CD14-positive monocyte (primary cell): ENCODE measurements at regions not wholly inside any gene's neighbourhood (a gene's known extent, or its start where the extent isn't known, plus 50 kb on each side); places are given as distances from the start of the nearest gene placed in this dataset.

Source experiments
- DNase-seq, 3 donors: peaks; one replicate each; pipeline ENCODE4 v3.0.0-alpha.2; 2011 to 2022
- H2AFZ ChIP-seq: 2 replicates; pipeline ENCODE4 v1.6.0; 2012; ENCODE audit warnings: mild to moderate bottlenecking, low read depth, low read length, inconsistent platforms; ENCODE audit not compliant: insufficient read depth, poor library complexity, severe bottlenecking
- H3K27ac ChIP-seq, 2 donors: 1 replicate in 1 of 2; 2 replicates in 1 of 2; pipeline ENCODE4 v1.5.1; 2012 to 2013; ENCODE audit warnings: low read length in 2 of 2, control low read depth in 1 of 2, inconsistent platforms in 1 of 2, low read depth in 1 of 2, mild to moderate bottlenecking in 1 of 2
- H3K27me3 ChIP-seq, 2 donors: one replicate each; pipeline versions ENCODE4 v1.6.0 to v1.6.1; 2011 to 2013; ENCODE audit warnings: low read length in 2 of 2; ENCODE audit not compliant: control insufficient read depth in 2 of 2, insufficient read depth in 2 of 2
- H3K36me3 ChIP-seq, 2 donors: replicated peaks in 1 of 2; 1 replicate in 1 of 2; 2 replicates in 1 of 2; pipeline versions ENCODE4 v1.5.1 to v1.6.1; 2012 to 2013; ENCODE audit warnings: low read length in 2 of 2, control low read depth in 1 of 2, inconsistent platforms in 1 of 2, mild to moderate bottlenecking in 1 of 2; ENCODE audit not compliant: insufficient read depth in 2 of 2, control insufficient read depth in 1 of 2
- H3K4me1 ChIP-seq, 2 donors: 1 replicate in 1 of 2; 2 replicates in 1 of 2; pipeline versions ENCODE4 v1.5.1 to v1.6.1; 2012 to 2013; ENCODE audit warnings: low read length in 2 of 2, control low read depth in 1 of 2, inconsistent platforms in 1 of 2, mild to moderate bottlenecking in 1 of 2, moderate library complexity in 1 of 2; ENCODE audit not compliant: insufficient read depth in 2 of 2, control insufficient read depth in 1 of 2
- H3K4me2 ChIP-seq: replicated peaks from 2 replicates; pipeline ENCODE3; 2012; ENCODE audit warnings: low read length, moderate library complexity, mild to moderate bottlenecking; ENCODE audit not compliant: poor library complexity, severe bottlenecking; ENCODE audit errors: extremely low read depth
- H3K4me3 ChIP-seq, 3 experiments: fragments of 200-600 bp in 1 of 3; sonication (generic) in 1 of 3; replicated peaks in 1 of 3; 1 replicate in 2 of 3; 2 replicates in 1 of 3; pipeline ENCODE4 v1.5.1; 2011 to 2013; ENCODE audit warnings: low read length in 3 of 3, mild to moderate bottlenecking in 3 of 3, control low read depth in 2 of 3, low read depth in 2 of 3, inconsistent platforms in 1 of 3, moderate library complexity in 1 of 3
- H3K79me2 ChIP-seq: 2 replicates; pipeline ENCODE4 v1.6.0; 2012; ENCODE audit warnings: mild to moderate bottlenecking, control low read depth, inconsistent platforms, low read length, moderate library complexity; ENCODE audit not compliant: insufficient read depth
- H3K9ac ChIP-seq: 2 replicates; pipeline ENCODE4 v1.6.0; 2017; ENCODE audit warnings: low read length, mild to moderate bottlenecking; ENCODE audit not compliant: insufficient read depth, poor library complexity, severe bottlenecking
- H3K9me3 ChIP-seq, 2 donors: replicated peaks in 1 of 2; 1 replicate in 1 of 2; 2 replicates in 1 of 2; pipeline versions ENCODE4 v1.5.1 to v1.6.1; 2012 to 2013; ENCODE audit warnings: low read length in 2 of 2, control low read depth in 1 of 2; ENCODE audit not compliant: control insufficient read depth in 1 of 2, insufficient read depth in 1 of 2
- H4K20me1 ChIP-seq: 2 replicates; pipeline ENCODE4 v1.6.0; 2012; ENCODE audit warnings: mild to moderate bottlenecking, low read length, control low read depth, moderate library complexity; ENCODE audit not compliant: insufficient read depth
- H3K27ac Mint-ChIP-seq, 7 donors: one replicate each; pipeline ENCODE4 v1.8.0; 2020; ENCODE audit warnings: mild to moderate bottlenecking in 7 of 7, mixed read lengths in 7 of 7, moderate library complexity in 6 of 7, inconsistent platforms in 2 of 7
- H3K27me3 Mint-ChIP-seq, 3 donors: one replicate each; pipeline ENCODE4 v1.8.0; 2021 to 2022; ENCODE audit warnings: low read depth in 3 of 3, mild to moderate bottlenecking in 3 of 3, mixed read lengths in 3 of 3, moderate library complexity in 3 of 3, inconsistent platforms in 1 of 3
- H3K36me3 Mint-ChIP-seq, 2 donors: one replicate each; pipeline ENCODE4 v1.8.0; 2020; ENCODE audit warnings: mixed read lengths in 2 of 2, inconsistent platforms in 1 of 2, mild to moderate bottlenecking in 1 of 2
- H3K4me1 Mint-ChIP-seq: one replicate; pipeline ENCODE4 v1.8.0; 2020; ENCODE audit warnings: mild to moderate bottlenecking, mixed read lengths
- H3K4me3 Mint-ChIP-seq, 2 donors: one replicate each; pipeline ENCODE4 v1.8.0; 2020; ENCODE audit warnings: mild to moderate bottlenecking in 2 of 2, mixed read lengths in 2 of 2, moderate library complexity in 1 of 2
- H3K9me3 Mint-ChIP-seq, 7 donors: one replicate each; pipeline ENCODE4 v1.8.0; 2020 to 2022; ENCODE audit warnings: mixed read lengths in 7 of 7, mild to moderate bottlenecking in 6 of 7, moderate library complexity in 6 of 7, inconsistent platforms in 2 of 7
- CTCF ChIP-seq: fragments of 200-600 bp; IDR thresholded peaks from one replicate; pipeline ENCODE4 v1.8.0; 2022; ENCODE audit warnings: antibody characterized with exemption, mild to moderate bottlenecking
- WGBS: methylation state at CpG from one replicate; pipeline ENCODE4 v1.1.5; 2013; ENCODE audit warnings: missing lambda C conversion rate; ENCODE audit not compliant: insufficient coverage; 5-methylcytosine and 5-hydroxymethylcytosine counted together
- intact Hi-C, 2 donors: fragments of 100-400 bp; cut with micrococcal nuclease; formaldehyde crosslinking; loops; one replicate each; pipeline versions ENCODE4 v1.15.0 to v1.15.1; 2023

- Mint-ChIP-seq H3K27me3 (peaks cover 2 to 4% (median 3%) of the 10 kb centered on the region in 3 donors), H3K4me1 (no peaks in the 10 kb centered on the region), H3K27ac (peak overlapping the region in 1 of 7 donors; percentile 8), H3K4me3 (no peak overlapping the region), H3K36me3 (no peaks in the 10 kb centered on the region), H3K9me3 (peaks cover 0 to 4% (median 2%) of the 10 kb centered on the region in 7 donors)
- H2AFZ ChIP-seq = no peak overlapping the region
- H3K36me3 ChIP-seq = no peaks in the 10 kb centered on the region
- TF ChIP-seq CTCF = no peak
- H3K27ac ChIP-seq = no peak overlapping the region
- H3K4me3 ChIP-seq = no peak overlapping the region
- no peaks in the 10 kb centered on the region for H4K20me1 ChIP-seq
- no peaks in the 10 kb centered on the region for H3K4me1 ChIP-seq
- no peak overlapping the region for H3K4me2 ChIP-seq
- H3K9me3 ChIP-seq = no peaks in the 10 kb centered on the region
- DNase-seq = no peak
- WGBS = 76% methylated on average over 7 of the region's 10 CpGs
- no peak overlapping the region for H3K9ac ChIP-seq
- no peaks in the 10 kb centered on the region for H3K79me2 ChIP-seq
- H3K27me3 ChIP-seq = no peaks in the 10 kb centered on the region
- intact Hi-C loops = no loop called here
These were observed 85.2 kb upstream of the FAM20A start for GRCh38 chr17:68686108-68686988.

- WGBS = no CpG with 5 or more reads among the region's 3 CpGs
- no peaks in the 10 kb centered on the region for H3K4me1 ChIP-seq
- no peak overlapping the region for H2AFZ ChIP-seq
- H4K20me1 ChIP-seq = no peaks in the 10 kb centered on the region
- H3K27ac ChIP-seq = no peak overlapping the region
- no peaks in the 10 kb centered on the region for H3K9me3 ChIP-seq
- H3K9me3 Mint-ChIP-seq = peaks cover 1 to 7% (median 3%) of the 10 kb centered on the region in 7 donors
- no peaks in the 10 kb centered on the region for H3K36me3 ChIP-seq
- DNase-seq = no peak
- intact Hi-C loops = no loop called here
- no peak overlapping the region for H3K4me3 Mint-ChIP-seq
- H3K27me3 ChIP-seq = no peaks in the 10 kb centered on the region
- no peak overlapping the region for H3K9ac ChIP-seq
- H3K27ac Mint-ChIP-seq = no peak overlapping the region
- TF ChIP-seq CTCF = no peak
- H3K4me1 Mint-ChIP-seq = no peaks in the 10 kb centered on the region
- H3K36me3 Mint-ChIP-seq = no peaks in the 10 kb centered on the region
- H3K4me2 ChIP-seq = no peak overlapping the region
- H3K27me3 Mint-ChIP-seq = peaks cover 3 to 7% (median 3%) of the 10 kb centered on the region in 3 donors
- no peaks in the 10 kb centered on the region for H3K79me2 ChIP-seq
- no peak overlapping the region for H3K4me3 ChIP-seq
These were observed 83.8 kb upstream of the FAM20A start for GRCh38 chr17:68684949-68685357.
